ENCODE measurements at regions not wholly inside any gene's neighbourhood (a gene's known extent, or its start where the extent isn't known, plus 50 kb on each side); places are given as distances from the start of the nearest gene placed in this dataset.

DNA sequence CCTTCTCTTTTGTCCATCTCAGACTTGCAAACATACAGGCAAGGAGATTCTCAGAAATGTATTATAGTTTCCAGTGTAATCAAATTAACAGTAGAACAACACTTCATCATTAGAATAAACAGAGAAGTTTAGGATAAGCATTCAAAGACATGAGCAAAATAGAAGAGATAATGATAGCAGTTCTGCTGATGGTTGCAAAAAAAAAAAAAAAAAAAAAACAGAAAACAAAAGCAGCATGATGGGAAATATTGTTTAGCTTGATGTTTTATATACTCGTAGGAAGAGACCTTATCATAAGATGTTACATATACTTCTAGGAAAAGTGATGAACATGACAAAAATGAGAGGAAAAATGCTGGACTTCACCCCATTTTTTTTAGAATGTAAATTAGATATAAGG, 1356.2 kb downstream of the MAT2B start:
- DNase-seq (ENCODE audit: low spot score), result no peak

DNA sequence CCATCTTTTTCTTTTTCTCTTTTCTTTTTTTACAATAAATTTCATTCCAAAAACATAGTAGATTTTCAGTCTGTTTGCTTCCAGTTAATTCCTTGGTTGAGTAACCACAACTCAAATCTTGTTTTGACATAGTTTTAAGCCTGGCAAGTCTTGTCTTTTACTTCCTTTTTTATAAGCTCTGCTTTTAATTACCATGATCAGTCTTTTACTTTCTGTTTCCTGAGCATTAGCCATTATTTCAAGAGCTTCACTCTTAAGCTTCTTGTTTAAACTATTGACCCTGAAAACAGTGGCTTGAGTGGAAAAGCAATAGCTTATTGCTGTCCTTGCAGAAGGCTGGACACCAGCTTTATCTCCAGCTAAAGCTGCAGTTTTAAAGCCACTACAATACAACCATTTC, 1363.3 kb downstream of the MAT2B start:
- DNase-seq (ENCODE audit: low spot score), result no peak

- no peak for DNase-seq (ENCODE audit: low spot score)
Measured at GRCh38 chr5:164869325-164869724, 1363.9 kb downstream of the MAT2B start.

DNA sequence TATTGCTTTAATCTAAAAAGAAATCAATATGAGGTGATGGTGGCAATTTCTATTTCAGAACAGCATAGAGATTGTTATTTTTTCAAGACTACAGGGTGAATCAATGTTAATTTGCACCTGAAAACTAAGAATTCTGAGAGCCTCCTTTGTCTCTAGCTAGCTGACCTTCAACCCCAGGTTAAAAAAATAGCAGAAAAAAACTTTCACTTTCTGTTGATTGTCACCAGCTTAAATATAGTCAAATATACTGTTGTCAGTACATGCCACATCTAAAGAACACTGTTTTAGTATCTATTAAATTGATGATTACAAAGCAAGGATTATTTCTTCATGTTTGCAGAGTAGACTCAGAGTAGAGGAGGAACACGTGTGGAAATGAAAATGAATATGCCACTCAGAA, 1371.4 kb downstream of the MAT2B start:
- no peak for DNase-seq (ENCODE audit: low spot score)

- DNase-seq (ENCODE audit: low spot score), result no peak
Measured at GRCh38 chr5:164881442-164881841, 1376.0 kb downstream of the MAT2B start.

DNA sequence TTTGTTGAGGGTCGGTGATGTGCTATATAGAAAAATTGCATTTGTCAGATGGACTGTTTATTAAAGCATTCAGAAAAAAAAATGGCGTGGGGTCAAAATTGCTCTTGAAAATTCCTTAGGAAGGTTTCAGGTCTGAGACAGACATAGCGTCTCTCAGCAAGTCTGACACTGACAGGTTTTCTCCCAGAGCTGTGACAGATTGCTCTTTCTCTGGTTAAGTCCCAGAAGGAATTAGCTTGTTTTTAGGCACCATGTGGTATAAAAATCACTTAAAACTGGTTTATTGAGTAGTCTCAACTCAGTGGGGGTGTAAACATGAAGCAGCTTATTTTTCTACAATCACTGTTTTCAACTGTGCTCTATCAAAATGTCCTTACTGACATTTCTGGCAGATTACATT, 1379.8 kb downstream of the MAT2B start:
- no peak for DNase-seq (ENCODE audit: low spot score)

DNA sequence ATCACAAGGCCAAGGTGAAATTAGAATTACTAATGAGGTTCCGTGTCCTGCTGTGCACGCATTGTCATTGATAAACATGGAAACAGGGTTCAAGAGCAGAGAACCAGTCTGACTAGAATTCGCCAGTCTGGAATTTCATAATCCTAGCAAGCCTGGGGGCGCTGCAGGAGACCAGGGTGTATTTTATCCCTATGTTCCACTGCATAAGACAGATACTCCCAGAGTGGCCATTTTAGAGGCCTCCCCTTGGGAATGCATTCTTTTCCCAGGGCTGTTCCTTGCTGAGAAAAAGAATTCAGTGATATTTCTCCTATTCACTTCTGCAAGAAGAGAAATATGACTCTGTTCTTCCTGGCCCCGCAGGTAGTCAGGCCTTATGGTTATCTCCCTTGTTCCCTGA, 1387.7 kb downstream of the MAT2B start:
- DNase-seq (ENCODE audit: low spot score), result no peak

DNA sequence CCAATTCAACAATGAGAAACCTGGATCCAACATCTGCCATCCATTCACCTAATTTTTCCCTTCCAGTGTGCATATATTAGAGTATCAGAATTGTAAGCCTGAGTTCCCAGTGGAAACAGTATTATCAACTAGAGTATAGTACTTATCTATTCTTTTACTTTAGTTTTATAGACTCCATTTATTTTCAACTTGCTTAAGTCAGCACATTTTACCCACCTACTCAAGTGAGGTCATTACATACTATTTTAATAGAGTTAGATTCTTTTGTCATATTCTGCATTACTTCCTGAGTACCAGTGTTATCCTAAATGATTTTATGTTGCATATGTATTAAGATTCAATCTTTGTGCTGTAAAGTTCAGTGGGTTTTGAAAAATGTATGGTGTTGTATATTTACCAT, 1393.3 kb downstream of the MAT2B start:
- DNase-seq (ENCODE audit: low spot score), result no peak

- no peak for DNase-seq (ENCODE audit: low spot score)
Measured at GRCh38 chr5:164909673-164910072, 1404.3 kb downstream of the MAT2B start.

- DNase-seq (ENCODE audit: low spot score), result no peak
Measured at GRCh38 chr5:164921722-164922121, 1416.3 kb downstream of the MAT2B start.

DNA sequence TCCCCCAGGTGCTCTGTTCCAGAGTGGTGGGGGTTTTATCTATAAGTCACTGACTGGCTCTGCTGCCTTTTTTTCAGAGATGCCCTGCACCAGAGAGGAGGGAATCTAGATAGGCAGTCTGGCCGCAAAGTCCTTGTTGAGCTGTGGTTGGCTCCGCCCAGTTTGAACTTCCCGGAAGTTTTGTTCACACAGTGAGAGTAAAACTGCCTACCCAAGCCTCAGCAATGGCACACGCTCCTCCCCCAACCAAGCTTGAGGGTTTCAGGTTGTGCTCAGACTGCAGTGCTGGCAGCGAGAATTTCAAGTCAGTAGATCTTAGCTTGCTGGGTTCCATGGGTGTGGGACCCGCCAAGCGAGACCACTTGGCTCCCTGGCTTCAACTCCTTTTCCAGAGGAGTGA, 1428.6 kb downstream of the MAT2B start:
- no peak for DNase-seq (ENCODE audit: low spot score)

DNA sequence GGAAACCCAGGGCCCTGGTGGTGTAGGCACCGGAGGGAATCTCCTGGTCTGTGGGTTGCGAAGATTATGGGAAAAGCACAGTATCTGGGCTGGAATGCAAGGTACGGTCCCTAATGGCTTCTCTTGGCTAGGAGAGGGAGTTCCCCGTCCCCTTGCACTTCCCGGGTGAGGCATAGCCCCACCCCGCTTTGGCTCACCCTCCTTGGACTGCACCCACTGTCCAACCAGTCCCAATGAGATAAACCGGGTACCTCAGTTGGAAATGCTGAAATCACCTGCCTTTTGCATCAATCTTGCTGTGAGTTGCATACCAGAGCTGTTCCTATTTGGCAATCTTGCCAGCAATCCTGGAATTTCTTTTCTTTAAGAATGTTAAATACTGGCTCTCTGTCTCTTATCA, 1429.1 kb downstream of the MAT2B start:
- no peak for DNase-seq (ENCODE audit: low spot score)

- no peak for DNase-seq (ENCODE audit: low spot score)
Measured at GRCh38 chr5:164941132-164941531, 1435.7 kb downstream of the MAT2B start.

- DNase-seq (ENCODE audit: low spot score), result no peak
Measured at GRCh38 chr5:164950927-164951326, 1445.5 kb downstream of the MAT2B start.

DNA sequence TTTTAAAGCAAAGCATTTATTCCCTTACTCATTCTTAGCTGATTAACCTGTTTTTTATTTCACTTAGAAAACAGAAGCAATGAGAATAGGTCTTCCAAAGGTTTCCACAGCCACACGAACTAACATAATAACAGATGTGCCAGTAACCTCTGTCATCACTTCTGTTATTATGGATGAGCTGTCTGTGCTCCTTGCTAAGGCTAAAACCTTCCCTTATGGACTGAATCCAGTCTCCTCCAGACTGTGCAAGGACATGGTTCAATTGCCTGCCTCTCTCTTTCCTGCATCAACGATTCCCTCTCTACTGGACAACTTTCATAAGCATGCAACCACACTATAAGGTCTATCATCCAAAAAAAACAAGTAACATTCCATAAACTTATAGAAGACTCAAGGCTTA, 1446.2 kb downstream of the MAT2B start:
- DNase-seq (ENCODE audit: low spot score), result no peak

- DNase-seq (ENCODE audit: low spot score), result no peak
Measured at GRCh38 chr5:164958688-164959087, 1453.3 kb downstream of the MAT2B start.

DNA sequence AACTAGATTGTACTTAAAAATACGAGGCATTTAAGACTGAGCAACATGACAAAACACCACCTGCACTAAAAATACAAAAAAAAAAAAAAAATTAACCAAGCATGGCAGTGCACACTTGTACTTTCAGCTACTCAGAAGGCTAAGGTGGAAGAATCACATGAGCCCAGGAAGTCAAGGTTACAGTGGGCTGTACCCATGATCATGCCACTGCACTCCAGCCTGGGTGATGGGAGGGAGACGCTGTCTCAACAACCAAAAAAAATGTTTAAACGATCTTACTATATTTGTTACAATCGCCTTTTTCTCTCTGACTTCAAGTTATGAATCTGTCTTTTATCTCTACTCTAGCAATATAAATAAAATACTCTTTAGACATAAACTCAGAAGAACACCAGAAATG, 1454.3 kb downstream of the MAT2B start:
- DNase-seq (ENCODE audit: low spot score), result no peak

GRCh38 chr5:164962329-164962961, 1457.0 kb downstream of the MAT2B start:
- DNase-seq (ENCODE audit: low spot score), result no peak

DNA sequence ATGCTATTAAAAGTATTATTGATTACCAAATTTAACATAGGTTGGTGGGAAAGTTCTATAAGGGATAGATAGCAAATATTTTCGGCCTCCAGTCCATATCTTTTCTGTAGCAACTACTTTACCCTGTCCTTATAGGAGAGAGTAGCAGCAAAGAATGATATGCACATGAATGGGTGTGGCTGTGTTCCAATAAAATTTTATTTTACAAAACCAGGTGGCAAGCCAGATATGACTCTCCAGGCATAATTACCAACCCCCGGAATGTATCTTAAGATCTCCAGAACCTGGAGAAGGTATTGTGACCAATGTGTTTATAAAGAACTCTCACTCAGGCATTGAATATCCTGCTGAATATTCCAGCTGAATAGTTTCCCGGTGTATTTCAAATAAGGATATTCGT, 1461.2 kb downstream of the MAT2B start:
- no peak for DNase-seq (ENCODE audit: low spot score)

DNA sequence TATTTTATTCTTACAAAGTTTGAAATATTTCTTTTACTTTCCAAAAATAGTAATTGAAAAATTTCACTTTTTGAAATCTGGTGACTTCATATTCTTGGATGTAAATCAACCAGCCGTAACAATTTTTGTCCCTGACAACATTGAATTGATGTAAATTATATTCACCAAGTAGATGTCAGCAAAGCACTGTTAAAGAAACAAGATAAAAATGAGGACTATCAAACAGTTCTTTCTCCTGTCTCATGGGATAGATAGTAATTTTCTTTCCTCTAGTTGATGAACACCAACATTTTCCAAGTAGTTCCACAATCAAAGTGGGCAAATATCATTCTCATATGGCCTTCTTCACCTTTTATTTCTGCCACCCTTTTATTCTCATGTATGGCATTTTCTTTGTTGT, 1461.9 kb downstream of the MAT2B start:
- no peak for DNase-seq (ENCODE audit: low spot score)

GRCh38 chr5:164972973-164973372, 1467.6 kb downstream of the MAT2B start:
- no peak for DNase-seq (ENCODE audit: low spot score)

DNA sequence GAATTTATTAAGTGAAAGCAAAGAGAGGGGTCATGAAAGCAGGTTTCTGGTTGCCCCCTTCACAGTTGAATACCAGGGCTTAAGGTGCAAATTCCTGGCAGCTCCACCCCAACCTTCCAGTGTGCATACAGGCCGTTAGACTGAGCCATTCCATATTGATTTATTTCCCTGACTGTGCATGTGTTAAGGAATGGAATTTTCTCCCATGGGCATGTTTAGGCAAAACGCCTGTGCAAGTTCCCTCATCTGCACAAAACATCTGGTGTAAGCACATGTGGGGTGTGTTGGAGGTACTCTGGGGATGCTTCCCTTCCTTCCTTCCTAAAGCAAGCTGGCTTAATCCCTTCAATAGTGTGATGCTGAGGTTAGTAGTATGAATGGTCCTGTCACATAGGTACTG, 1470.6 kb downstream of the MAT2B start:
- no peak for DNase-seq (ENCODE audit: low spot score)

DNA sequence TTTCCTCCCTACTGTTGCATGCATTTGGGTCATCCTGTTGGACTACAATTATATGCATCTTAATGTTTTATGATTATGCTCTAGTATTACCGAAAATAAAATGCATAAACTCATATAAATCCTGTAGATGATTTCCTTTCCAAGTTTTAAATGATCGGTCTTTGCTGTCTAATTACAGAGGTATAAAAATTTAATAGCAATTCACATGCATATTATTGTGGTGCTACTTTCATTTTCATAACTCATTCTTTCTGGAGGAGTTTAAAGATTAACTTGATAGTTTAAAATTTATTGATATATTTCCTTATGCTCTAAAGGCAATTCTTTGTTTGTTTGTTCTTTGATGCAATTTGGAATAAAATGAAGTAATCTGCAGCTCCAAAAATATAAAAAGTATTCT, 1475.1 kb downstream of the MAT2B start:
- DNase-seq (ENCODE audit: low spot score), result no peak

- no peak for DNase-seq (ENCODE audit: low spot score)
Measured at GRCh38 chr5:164998142-164998541, 1492.7 kb downstream of the MAT2B start.

- DNase-seq (ENCODE audit: low spot score), result no peak
Measured at GRCh38 chr5:164998590-164998989, 1493.2 kb downstream of the MAT2B start.
